HepG2 (cell line): ENCODE measurements at regions not wholly inside any gene's neighbourhood (a gene's known extent, or its start where the extent isn't known, plus 50 kb on each side); places are given as distances from the start of the nearest gene placed in this dataset.

Source experiments
- ATAC-seq: fragments of 200-7000 bp; cut with Tn5 transposase; 3 replicates; pipeline ENCODE4 v1.9.1; 2020; ENCODE audit warnings: mild to moderate bottlenecking, moderate library complexity
- BruUV-seq: library from RNA; stranded (reverse); fragments of 400-500 nt; replicated peaks from 2 replicates; lab custom pipeline; 2021; lab: Mats Ljungman, UMichigan
- CTCF ChIA-PET: fragments of 300-600 bp; formaldehyde crosslinking; extraction: SDS; loops from one replicate; lab custom pipeline; 2021; ENCODE audit warnings: low total read pairs, inconsistent platforms, low intra/inter-chr PET ratio; lab: Yijun Ruan, JAX
- POLR2A ChIA-PET: fragments of 350-600 bp; sonication (Branson Sonifier 250); formaldehyde crosslinking; loops from one replicate; lab custom pipeline; 2020; ENCODE audit warnings: antibody characterized with exemption, inconsistent platforms; lab: Yijun Ruan, JAX
- DNase-seq: peaks from one replicate; pipeline ENCODE4 v3.0.0-alpha.2; 2015; ENCODE audit warnings: low spot score
- FAIRE-seq: peaks from 3 replicates; lab custom pipeline; 2011; peaks lifted over from hg19 to GRCh38; lab: Jason Lieb, UNC
- H2AFZ ChIP-seq: one replicate; pipeline ENCODE4 v1.6.1; 2011; ENCODE audit warnings: low read length, inconsistent platforms
- H3K27ac ChIP-seq: fragments of 300-600 bp; 3 replicates; pipeline ENCODE4 v1.8.0; 2011; ENCODE audit warnings: mixed run types, mild to moderate bottlenecking, mixed read lengths, low read length, inconsistent platforms; ENCODE audit not compliant: insufficient read depth; ENCODE audit errors: extremely low read length
- H3K27me3 ChIP-seq, 2 experiments: fragments of 200-600 bp in 1 of 2; 2 replicates in 1 of 2; 3 replicates in 1 of 2; pipeline versions ENCODE4 v1.6.0 to v1.8.0; 2011; ENCODE audit warnings: low read length in 2 of 2, mild to moderate bottlenecking in 2 of 2, moderate library complexity in 2 of 2, inconsistent platforms in 1 of 2; ENCODE audit not compliant: insufficient read depth in 2 of 2, control insufficient read depth in 1 of 2
- H3K36me3 ChIP-seq, 2 experiments: fragments of 200-600 bp in 1 of 2; replicated peaks in 1 of 2; 2 replicates in 1 of 2; 3 replicates in 1 of 2; pipeline versions ENCODE4 v1.5.1 to v1.8.0; 2011; ENCODE audit warnings: low read length in 2 of 2, inconsistent platforms in 1 of 2; ENCODE audit not compliant: insufficient read depth in 2 of 2, control insufficient read depth in 1 of 2
- H3K4me1 ChIP-seq: 2 replicates; pipeline ENCODE4 v1.5.1; 2012; ENCODE audit warnings: low read length, inconsistent platforms; ENCODE audit not compliant: insufficient read depth
- H3K4me2 ChIP-seq: 2 replicates; pipeline ENCODE4 v1.6.0; 2011; ENCODE audit warnings: low read depth, low read length, inconsistent platforms
- H3K4me3 ChIP-seq, 3 experiments: fragments of 200-600 bp in 1 of 3; sonication (generic), shearing (Covaris generic) in 1 of 3; replicated peaks in 1 of 3; 2 replicates each; pipeline ENCODE4 v1.5.1; 2011 to 2016; ENCODE audit warnings: low read length in 3 of 3, inconsistent platforms in 2 of 3, low read depth in 2 of 3, mild to moderate bottlenecking in 2 of 3, control low read depth in 1 of 3, mixed read lengths in 1 of 3; ENCODE audit not compliant: insufficient read depth in 1 of 3
- H3K79me2 ChIP-seq: one replicate; pipeline ENCODE4 v1.6.1; 2011; ENCODE audit warnings: low read length, inconsistent platforms; ENCODE audit not compliant: insufficient read depth
- H3K9ac ChIP-seq: 2 replicates; pipeline ENCODE4 v1.6.0; 2011; ENCODE audit warnings: mild to moderate bottlenecking, low read depth, low read length, inconsistent platforms; ENCODE audit not compliant: insufficient read depth
- H3K9me3 ChIP-seq: 2 replicates; pipeline ENCODE4 v1.5.1; 2012; ENCODE audit warnings: mild to moderate bottlenecking, low read length
- H4K20me1 ChIP-seq: 2 replicates; pipeline ENCODE4 v1.6.0; 2011; ENCODE audit warnings: inconsistent platforms, mild to moderate bottlenecking, low read length, moderate library complexity; ENCODE audit not compliant: insufficient read depth
- CBX1 ChIP-seq: IDR thresholded peaks from one replicate; pipeline ENCODE4 v1.6.1; 2016; ENCODE audit warnings: antibody characterized with exemption, low read depth
- CBX2 ChIP-seq, 2 experiments: fragments of 200-600 bp in 1 of 2; sonication (generic); formaldehyde crosslinking in 1 of 2; IDR thresholded peaks; 2 replicates each; pipeline versions ENCODE4 v1.7.0 to v1.8.1; 2018 to 2022; ENCODE audit warnings: low read depth in 2 of 2, low read length in 1 of 2, mild to moderate bottlenecking in 1 of 2, missing genetic modification reagents in 1 of 2
- CEBPG ChIP-seq: IDR thresholded peaks from 2 replicates; pipeline ENCODE4 v1.6.1; 2016
- DNMT3B ChIP-seq: conservative IDR thresholded peaks from 2 replicates; pipeline ENCODE4 v1.6.1; 2016; ENCODE audit warnings: missing biosample characterization, control low read depth
- EED ChIP-seq: sonication (generic); formaldehyde crosslinking; IDR thresholded peaks from 2 replicates; pipeline ENCODE4 v1.5.0; 2020; ENCODE audit warnings: mild to moderate bottlenecking, missing genetic modification reagents
- EHMT2 ChIP-seq: fragments of 200-600 bp; sonication (generic); IDR thresholded peaks from 2 replicates; pipeline ENCODE4 v1.7.0; 2017; ENCODE audit warnings: antibody characterized with exemption, low read depth, low read length, borderline replicate concordance
- ELF1 ChIP-seq: sonication (generic); formaldehyde crosslinking; IDR thresholded peaks from 2 replicates; pipeline ENCODE4 v1.4.0; 2020; ENCODE audit warnings: missing genetic modification reagents
- KAT2B ChIP-seq: fragments of 150-350 bp; IDR thresholded peaks from 2 replicates; pipeline ENCODE4 v1.6.1; 2014; ENCODE audit warnings: low read depth, low read length, borderline replicate concordance
- MEIS1 ChIP-seq: sonication (generic); formaldehyde crosslinking; IDR thresholded peaks from 2 replicates; pipeline ENCODE4 v1.9.0; 2021; ENCODE audit warnings: mild to moderate bottlenecking, missing genetic modification reagents, moderate library complexity, borderline replicate concordance
- MEIS2 ChIP-seq: sonication (generic); formaldehyde crosslinking; IDR thresholded peaks from 2 replicates; pipeline ENCODE4 v1.9.0; 2021; ENCODE audit warnings: mild to moderate bottlenecking, missing genetic modification reagents
- MXI1 ChIP-seq: IDR thresholded peaks from 3 replicates; pipeline ENCODE4 v1.6.1; 2012; ENCODE audit warnings: low read depth, low read length, inconsistent platforms, borderline replicate concordance
- NCOA2 ChIP-seq: sonication (generic); formaldehyde crosslinking; IDR thresholded peaks from 2 replicates; pipeline ENCODE4 v1.8.0; 2022; ENCODE audit warnings: inconsistent platforms
- RCOR2 ChIP-seq: IDR thresholded peaks from 2 replicates; pipeline ENCODE4 v1.6.1; 2016; ENCODE audit warnings: missing biosample characterization, missing genetic modification reagents
- RORA ChIP-seq: sonication (generic); formaldehyde crosslinking; IDR thresholded peaks from 2 replicates; pipeline ENCODE4 v1.5.0; 2020; ENCODE audit warnings: mild to moderate bottlenecking, missing genetic modification reagents, moderate library complexity
- RXRB ChIP-seq: IDR thresholded peaks from 2 replicates; pipeline ENCODE4 v1.6.1; 2016; ENCODE audit warnings: borderline replicate concordance, missing genetic modification reagents, missing compliant biosample characterization
- ZNF12 ChIP-seq: sonication (generic); formaldehyde crosslinking; IDR thresholded peaks from 2 replicates; pipeline ENCODE4 v1.5.0; 2020; ENCODE audit warnings: missing genetic modification reagents
- ZNF121 ChIP-seq: sonication (generic); formaldehyde crosslinking; IDR thresholded peaks from 2 replicates; pipeline ENCODE4 v1.5.0; 2020; ENCODE audit warnings: mild to moderate bottlenecking, missing genetic modification reagents
- ZNF335 ChIP-seq: sonication (generic); formaldehyde crosslinking; IDR thresholded peaks from 2 replicates; pipeline ENCODE4 v1.4.0; 2020; ENCODE audit warnings: missing genetic modification reagents
- ZNF598 ChIP-seq: sonication (generic); formaldehyde crosslinking; IDR thresholded peaks from 2 replicates; pipeline ENCODE4 v1.5.1; 2020; ENCODE audit warnings: mild to moderate bottlenecking, missing genetic modification reagents, borderline replicate concordance
- ZSCAN31 ChIP-seq: sonication (generic); formaldehyde crosslinking; IDR thresholded peaks from 2 replicates; pipeline ENCODE4 v1.5.0; 2020; ENCODE audit warnings: low read depth, mild to moderate bottlenecking, missing genetic modification reagents
- WGBS: methylation state at CpG from one replicate; pipeline ENCODE4 v1.1.6; 2017; ENCODE audit warnings: low lambda C conversion rate; 5-methylcytosine and 5-hydroxymethylcytosine counted together
- in situ Hi-C: cut with HindIII; loops from 2 replicates; pipeline ENCODE4 v1.10.0; 2017; ENCODE audit warnings: low pct_unique_long_range_greater_than_20kb; ENCODE audit not compliant: extremely low pct_ligation_motif_present
- intact Hi-C: fragments of 100-400 bp; cut with micrococcal nuclease; formaldehyde crosslinking; loops from one replicate; pipeline ENCODE4 v1.10.0; 2022; ENCODE audit not compliant: unreplicated experiment

DNA sequence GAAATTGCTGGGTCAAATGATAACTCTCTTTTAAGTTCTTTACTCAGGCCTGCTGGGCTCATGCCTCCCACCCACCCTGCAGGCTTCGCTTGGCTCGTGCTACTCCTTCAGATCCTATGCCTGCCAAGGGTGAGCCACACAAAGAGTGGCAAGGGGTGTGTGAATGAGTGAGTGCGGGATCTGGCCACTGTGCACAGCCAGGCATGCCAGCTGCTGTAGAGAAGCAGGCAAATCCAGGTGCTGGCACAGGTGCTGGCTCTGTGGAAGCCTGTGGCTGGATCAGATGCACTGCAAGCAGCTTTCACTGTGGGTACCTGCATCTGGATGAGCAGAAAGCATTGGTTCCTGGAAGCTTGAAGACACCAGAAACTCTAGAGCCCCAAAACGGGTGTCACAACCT lies 1055.7 kb upstream of the EPHA6 start:
- 0% methylated on average over 3 of the region's 4 CpGs for WGBS
- ATAC-seq (no peak), FAIRE-seq (no peak), DNase-seq (no peak)
- Histone ChIP-seq H3K9me3 (no peaks in the 10 kb centered on the region), H3K79me2 (no peaks in the 10 kb centered on the region), H3K27ac (no peak overlapping the region), H3K4me2 (no peak overlapping the region), H4K20me1 (no peaks in the 10 kb centered on the region), H3K4me1 (no peaks in the 10 kb centered on the region), H3K27me3 (no peaks in the 10 kb centered on the region), H3K4me3 (no peak overlapping the region), H2AFZ (no peak overlapping the region), H3K9ac (no peak overlapping the region), H3K36me3 (no peaks in the 10 kb centered on the region)
- intact Hi-C loops = no loop called here
- TF ChIP-seq RXRB (no peak), ZNF121 (CRISPR knock-in tag) (no peak), CBX2 (IDR thresholded peaks at IDR 0.05; ENCODE audit: low read depth, low read length) (no peak), CBX2 (CRISPR knock-in tag; IDR thresholded peaks at IDR 0.05; ENCODE audit: low read depth) (no peak), EED (CRISPR knock-in tag) (no peak), ZNF598 (CRISPR knock-in tag) (no peak), DNMT3B (CRISPR knock-in tag) (no peak), MEIS1 (CRISPR knock-in tag) (no peak), ZSCAN31 (CRISPR knock-in tag) (no peak), ZNF335 (CRISPR knock-in tag) (no peak), CEBPG (CRISPR knock-in tag) (no peak), EHMT2 (no peak), MEIS2 (no peak), KAT2B (no peak), NCOA2 (CRISPR knock-in tag) (no peak), ELF1 (CRISPR knock-in tag) (no peak), RORA (CRISPR knock-in tag) (no peak), CBX1 (no peak), MXI1 (no peak), ZNF12 (CRISPR knock-in tag) (no peak), RCOR2 (CRISPR knock-in tag) (no peak)
- BruUV-seq = no TSS peak
- ChIA-PET POLR2A (no interaction called here), CTCF (no interaction called here)
- in situ Hi-C loops = no loop called here
